HEK293T (cell line): ENCODE measurements at regions not wholly inside any gene's neighbourhood (a gene's known extent, or its start where the extent isn't known, plus 50 kb on each side); places are given as distances from the start of the nearest gene placed in this dataset.

ENCODE experiments used
- ELF4 ChIP-seq: fragments of 450-650 bp; IDR thresholded peaks from 2 replicates; pipeline ENCODE4 v1.6.1; 2017; ENCODE audit warnings: antibody characterized with exemption
- FOXA1 ChIP-seq: fragments of 450-650 bp; IDR thresholded peaks from 2 replicates; pipeline ENCODE4 v1.6.1; 2016; ENCODE audit warnings: mild to moderate bottlenecking

- TF ChIP-seq FOXA1 (no peak), ELF4 (no peak)
Observed at GRCh38 chr12:22994316-22994675, 369.3 kb downstream of the ETNK1 start.
